ENCODE measurements at regions not wholly inside any gene's neighbourhood (a gene's known extent, or its start where the extent isn't known, plus 50 kb on each side); places are given as distances from the start of the nearest gene placed in this dataset.

DNA sequence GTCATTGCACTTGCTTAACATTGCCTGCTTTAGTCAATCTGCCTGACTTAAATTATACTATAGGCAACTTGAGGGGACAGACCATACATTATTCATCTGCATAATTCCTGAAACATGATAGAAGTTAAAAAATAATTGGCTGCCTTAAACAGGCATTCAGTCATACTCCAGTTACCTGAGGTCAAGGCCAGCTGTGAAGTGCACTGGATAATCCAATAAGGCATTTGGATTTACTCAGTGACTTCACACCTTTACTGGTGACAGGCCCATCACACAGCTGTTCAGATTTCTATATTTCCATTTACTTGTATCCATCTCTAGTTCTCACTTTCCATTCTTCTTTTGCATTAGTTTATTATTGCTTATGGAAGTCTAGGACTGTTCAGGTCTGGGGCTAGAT, 2341.6 kb downstream of the PCDH7 start:
- TF ChIP-seq, protein P1, sequence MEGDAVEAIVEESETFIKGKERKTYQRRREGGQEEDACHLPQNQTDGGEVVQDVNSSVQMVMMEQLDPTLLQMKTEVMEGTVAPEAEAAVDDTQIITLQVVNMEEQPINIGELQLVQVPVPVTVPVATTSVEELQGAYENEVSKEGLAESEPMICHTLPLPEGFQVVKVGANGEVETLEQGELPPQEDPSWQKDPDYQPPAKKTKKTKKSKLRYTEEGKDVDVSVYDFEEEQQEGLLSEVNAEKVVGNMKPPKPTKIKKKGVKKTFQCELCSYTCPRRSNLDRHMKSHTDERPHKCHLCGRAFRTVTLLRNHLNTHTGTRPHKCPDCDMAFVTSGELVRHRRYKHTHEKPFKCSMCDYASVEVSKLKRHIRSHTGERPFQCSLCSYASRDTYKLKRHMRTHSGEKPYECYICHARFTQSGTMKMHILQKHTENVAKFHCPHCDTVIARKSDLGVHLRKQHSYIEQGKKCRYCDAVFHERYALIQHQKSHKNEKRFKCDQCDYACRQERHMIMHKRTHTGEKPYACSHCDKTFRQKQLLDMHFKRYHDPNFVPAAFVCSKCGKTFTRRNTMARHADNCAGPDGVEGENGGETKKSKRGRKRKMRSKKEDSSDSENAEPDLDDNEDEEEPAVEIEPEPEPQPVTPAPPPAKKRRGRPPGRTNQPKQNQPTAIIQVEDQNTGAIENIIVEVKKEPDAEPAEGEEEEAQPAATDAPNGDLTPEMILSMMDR (IDR thresholded peaks at IDR 0.05; ENCODE audit: low read depth, low read length), result no peak

GRCh38 chr4:33062155-33062806, 2342.1 kb downstream of the PCDH7 start:
- no peak for DNase-seq (ENCODE audit: extremely low read depth, low read depth)
- TF ChIP-seq, protein P1 (IDR thresholded peaks at IDR 0.05; ENCODE audit: low read depth, low read length), result no peak

More for the DNA sequence above, 2341.6 kb downstream of the PCDH7 start:
- no peak for DNase-seq (ENCODE audit: extremely low read depth, low read depth)

GRCh38 chr4:33063241-33063640, 2343.1 kb downstream of the PCDH7 start:
- no peak for DNase-seq (ENCODE audit: extremely low read depth, low read depth)

GRCh38 chr4:33064238-33064637, 2344.1 kb downstream of the PCDH7 start:
- DNase-seq (ENCODE audit: extremely low read depth, low read depth), result no peak
- TF ChIP-seq, protein P1 (IDR thresholded peaks at IDR 0.05; ENCODE audit: low read depth, low read length), result no peak

More at GRCh38 chr4:33063241-33063640, 2343.1 kb downstream of the PCDH7 start:
- TF ChIP-seq, protein P1 (IDR thresholded peaks at IDR 0.05; ENCODE audit: low read depth, low read length), result no peak

GRCh38 chr4:33065749-33066148, 2345.6 kb downstream of the PCDH7 start:
- no peak for DNase-seq (ENCODE audit: extremely low read depth, low read depth)
- TF ChIP-seq, protein P1 (IDR thresholded peaks at IDR 0.05; ENCODE audit: low read depth, low read length), result no peak

GRCh38 chr4:33067221-33067620, 2347.1 kb downstream of the PCDH7 start:
- no peak for DNase-seq (ENCODE audit: extremely low read depth, low read depth)
- TF ChIP-seq, protein P1 (IDR thresholded peaks at IDR 0.05; ENCODE audit: low read depth, low read length), result no peak

- no peak for DNase-seq (ENCODE audit: extremely low read depth, low read depth)
- TF ChIP-seq, protein P1 (IDR thresholded peaks at IDR 0.05; ENCODE audit: low read depth, low read length), result no peak
Observed at GRCh38 chr4:33068539-33068938, 2348.4 kb downstream of the PCDH7 start.
